Limb (tissue), 2 donors: ENCODE measurements at regions not wholly inside any gene's neighbourhood (a gene's known extent, or its start where the extent isn't known, plus 50 kb on each side); places are given as distances from the start of the nearest gene placed in this dataset.

Experiments used
- DNase-seq, 2 donors: peaks; one replicate each; pipeline ENCODE4 v3.0.0-alpha.2; 2016; ENCODE audit errors: extremely low spot score in 2 of 2

DNA sequence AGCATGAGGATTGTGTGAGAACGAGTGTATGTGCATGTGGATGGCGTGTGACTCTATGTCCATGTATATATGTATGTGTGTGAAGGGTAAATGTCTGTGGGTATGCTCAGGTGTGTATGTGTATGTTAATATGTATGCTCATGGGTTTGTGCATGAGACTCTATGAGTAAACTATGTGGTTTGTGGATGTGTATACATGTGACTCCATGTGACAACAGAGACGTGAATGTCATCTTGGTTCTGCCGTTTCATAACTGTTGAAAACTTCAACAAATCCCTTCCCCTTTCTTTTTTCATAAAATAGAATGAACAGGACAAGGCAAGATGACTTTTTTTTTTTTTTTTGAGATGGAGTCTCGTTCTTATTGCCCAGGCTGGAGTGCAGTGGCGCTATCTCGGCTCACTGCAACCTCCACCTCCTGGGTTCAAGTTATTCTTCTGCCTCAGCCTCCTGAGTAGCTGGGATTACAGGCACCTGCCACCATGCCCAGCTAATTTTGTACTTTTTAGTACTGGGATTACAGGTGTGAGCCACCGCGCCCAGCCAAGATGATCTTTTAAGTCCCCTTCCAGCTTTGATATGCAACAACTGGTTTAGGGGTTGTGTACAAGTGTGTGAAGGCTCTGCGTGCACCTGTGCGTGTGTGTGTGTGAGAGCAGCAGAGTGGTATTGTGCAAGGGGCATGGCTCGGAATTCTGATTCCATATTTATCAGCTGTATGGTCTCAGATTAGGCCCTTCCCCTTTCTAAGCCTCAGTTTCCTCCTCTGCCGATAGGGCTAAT, 106.3 kb downstream of the EBNA1BP2 start:
- DNase-seq: peak in 1 of 2 donors; percentile 15

DNA sequence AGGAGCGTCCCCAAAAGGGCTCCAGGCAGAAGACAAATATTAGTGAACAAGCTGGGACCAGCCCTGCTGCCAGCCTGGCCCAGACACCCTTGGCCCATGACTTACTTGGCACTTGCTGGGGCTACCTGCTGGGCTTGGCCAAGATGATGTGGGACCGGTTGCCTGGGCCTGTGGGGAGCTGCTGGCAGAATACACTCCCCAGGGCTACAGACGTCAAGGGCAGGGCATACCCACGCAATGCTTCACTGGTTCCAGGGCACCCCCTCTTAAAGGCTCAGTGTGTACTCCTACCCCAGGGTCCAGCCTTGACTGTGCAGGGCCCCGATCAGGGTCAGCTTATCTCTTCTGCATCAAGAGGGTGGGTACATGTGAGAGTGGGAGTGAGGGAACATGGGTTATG, 106.5 kb upstream of the SLC2A1 start:
- DNase-seq: peak in 1 of 2 donors; percentile 17

DNA sequence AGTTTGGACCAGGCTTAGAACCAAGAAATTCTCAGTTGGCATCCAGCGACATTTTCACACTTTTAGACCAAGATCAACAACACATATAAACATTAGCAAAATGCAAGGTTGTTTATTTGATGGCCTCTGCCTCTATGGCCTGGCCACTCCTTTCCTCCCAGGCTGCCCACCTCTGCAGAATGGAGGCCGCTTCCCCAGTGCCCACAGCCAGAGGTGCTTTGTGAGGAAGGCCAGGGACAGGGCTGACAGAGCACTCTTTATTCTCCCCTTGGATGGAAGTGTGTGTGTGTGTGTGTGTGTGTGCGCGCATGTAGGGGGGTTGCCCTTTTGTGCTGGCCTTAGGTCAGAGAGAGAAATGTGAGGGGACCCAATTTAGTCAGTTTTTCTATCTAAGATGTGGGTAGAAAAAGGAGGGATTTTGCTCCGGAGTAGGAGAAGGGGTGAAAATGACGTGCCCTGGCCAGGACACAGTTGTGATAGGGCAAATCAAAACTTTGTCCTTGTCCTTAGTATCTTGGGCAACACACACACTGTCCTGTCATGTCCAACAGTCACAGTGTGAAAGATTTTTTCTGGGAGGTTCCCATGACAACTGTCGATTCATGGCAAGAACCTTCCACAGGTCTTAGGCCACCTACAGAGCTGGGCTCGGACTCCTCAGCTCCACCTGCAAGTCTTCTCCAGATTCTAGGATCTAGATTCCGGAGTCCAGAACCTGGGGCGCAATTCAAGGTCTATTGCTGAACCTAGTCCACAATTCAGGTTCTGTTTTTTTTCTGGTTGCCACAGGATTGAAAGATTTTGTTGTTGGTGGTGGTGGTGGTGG, 104.9 kb upstream of the SLC2A1 start:
- peak in 1 of 2 donors; percentile 14 for DNase-seq

DNA sequence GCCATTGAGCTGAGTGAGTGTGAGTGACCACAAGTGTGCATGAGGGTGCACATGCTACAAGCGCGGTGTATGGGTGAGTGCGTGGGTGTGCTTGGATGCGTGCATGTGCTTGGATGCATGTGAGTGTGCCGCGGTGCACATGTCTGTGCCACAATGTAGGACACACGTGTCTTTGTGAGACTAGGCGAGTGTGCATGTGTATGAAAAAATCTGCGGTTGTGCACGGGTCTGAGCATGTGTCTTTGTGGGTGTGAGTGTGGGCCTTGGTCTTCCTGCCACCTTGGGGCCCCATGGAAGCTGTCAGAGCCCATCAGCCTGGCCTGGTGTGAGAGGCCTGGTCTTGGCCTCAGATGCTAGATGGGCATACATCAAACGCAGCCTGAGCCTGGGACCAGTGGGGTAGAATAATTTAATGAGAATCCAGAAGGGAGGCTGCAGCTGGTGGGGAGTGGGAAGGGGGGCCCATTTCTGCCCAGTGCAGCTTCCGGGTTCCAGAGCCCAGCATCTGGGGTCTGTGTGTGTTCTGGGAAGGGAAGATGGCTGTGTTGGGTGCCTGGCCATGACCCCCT, 103.9 kb upstream of the SLC2A1 start:
- DNase-seq: peak in 1 of 2 donors; percentile 20

DNA sequence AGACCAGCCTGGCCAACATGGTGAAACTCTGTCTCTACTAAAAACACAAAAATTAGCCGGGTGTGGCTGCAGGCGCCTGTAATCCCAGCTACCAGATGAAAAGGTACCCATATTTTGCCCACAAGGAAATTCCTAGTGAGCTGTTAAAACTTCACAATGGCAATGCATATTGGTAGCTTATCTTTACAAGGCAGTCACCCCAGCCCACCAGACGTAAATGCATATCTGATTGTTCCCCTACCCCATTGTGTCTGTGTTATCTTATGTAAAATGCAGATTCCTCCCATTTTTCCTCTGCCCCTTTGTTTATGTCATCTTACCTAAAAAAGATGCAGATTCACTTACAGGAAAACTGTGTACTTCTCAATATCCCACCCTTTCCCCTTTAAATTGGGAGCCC, 103.1 kb upstream of the SLC2A1 start:
- no peak for DNase-seq

DNA sequence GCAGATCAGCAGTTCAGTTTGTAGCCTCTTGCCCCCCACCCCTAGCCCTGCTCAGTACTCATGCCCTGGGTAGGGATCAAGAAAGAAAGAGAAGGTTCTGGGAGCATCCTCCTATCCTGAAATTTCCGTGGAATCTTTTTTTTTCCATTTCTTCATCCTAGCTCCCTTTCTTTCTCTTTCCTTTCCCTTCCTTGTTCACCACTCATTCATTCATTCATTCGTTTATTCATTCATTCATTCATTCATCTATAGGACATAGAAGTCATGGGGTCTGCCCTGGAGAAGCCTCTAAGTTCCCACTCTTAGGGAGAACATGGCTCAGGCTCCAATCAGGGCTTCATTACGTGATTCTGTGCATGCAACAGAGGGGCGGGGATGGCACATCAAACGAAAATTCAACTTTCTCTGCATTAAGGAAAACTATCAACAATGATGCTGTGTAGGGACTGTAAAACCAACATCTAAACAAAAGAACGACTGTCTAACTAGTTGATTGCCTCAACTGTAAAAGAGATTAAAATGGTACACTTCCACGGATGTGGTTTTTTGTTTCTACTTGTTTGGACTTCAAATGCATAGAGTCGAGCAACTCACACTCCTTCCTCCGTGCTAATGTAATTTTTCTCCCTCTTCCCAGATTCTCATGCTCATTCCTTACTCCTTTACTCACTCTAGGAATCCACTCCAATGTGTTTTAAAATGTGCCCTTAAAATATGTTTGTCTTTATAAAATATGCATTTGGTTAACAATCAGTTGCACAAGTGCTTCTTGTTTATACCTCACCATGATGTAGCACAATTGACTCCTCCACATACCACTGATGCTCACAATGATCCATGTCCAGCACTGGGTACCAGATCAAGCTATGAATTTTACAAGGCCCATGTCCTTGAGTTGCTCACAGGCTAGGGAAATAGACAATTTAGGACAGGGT, 101.2 kb upstream of the SLC2A1 start:
- no peak for DNase-seq

DNA sequence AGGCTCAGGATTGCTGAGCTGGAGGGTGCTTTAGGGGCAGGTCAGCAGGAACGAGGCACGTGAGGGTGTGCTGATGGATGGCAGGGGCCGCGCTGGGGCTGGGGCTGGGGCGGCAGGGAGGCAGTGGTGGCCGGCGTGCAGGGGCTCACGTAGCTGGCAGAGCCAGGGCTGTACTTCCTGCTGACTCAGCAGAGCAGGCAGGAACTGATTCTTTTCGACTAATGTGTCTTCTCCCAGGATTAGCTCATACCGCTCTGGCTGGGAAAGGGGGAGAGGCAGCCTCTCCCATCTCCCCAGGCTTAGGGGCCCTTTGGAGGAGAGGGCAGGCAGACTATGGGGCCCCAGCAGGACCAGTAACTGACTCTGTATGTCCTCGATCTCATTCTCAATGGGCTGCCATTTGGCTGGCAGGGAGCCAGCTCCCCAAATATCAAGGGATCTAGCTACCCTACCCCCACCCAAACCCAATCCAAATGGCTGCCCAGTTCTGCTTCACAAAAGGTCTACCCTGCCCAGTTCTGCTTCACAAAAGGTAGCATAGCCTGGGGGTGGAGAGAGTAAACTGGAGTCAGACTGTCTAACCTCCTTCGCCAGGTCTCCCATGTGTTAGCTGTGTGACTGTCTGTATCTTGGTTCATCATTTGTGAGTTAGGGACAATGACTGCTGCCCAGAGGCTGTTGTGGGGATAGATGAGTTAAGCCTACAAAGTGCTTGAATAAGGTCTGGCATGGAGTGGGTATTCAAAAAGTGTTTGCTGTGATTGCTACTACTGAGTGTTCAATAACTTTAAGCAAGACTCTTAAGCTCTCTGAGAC, 100.1 kb upstream of the SLC2A1 start:
- DNase-seq: peak; percentile 50 to 73

DNA sequence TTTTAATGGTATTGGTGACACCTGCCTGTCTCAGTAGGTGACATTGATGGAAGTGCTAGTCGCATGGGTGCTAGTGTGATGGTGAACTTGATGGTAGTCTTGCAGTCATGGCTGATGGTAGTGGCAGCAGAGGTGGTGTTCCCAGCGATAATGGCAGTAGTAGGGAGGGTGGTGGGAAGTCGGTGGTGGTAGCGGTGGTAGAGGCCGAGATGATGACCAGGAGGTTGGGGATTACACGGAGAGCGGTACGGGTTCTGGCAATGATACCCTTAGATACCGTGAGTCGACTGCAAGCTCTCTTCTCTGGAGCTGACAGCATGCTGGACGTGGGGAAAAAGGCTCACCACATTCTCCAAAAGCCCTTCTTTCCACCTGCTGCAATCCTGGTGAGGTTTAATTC, 99.4 kb upstream of the SLC2A1 start:
- DNase-seq: no peak

DNA sequence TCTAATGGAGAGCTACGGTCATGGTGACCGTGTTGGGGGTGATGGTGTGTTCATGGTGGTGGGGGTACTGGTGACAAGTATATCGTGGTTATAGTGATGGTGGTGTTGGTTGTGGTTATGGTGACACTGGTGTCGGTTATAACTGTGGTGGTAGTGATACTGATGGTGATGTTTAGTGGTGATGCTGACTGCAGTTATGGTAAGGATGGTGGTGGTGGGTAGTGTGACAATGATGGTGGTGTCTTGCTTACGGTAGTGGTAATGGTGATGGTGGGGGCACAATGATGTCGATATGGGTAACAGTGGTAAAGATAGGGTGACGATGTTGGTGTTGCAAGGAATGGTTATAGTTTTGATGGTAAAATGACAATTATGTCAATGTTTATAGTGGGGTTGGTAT, 98.9 kb upstream of the SLC2A1 start:
- no peak for DNase-seq

DNA sequence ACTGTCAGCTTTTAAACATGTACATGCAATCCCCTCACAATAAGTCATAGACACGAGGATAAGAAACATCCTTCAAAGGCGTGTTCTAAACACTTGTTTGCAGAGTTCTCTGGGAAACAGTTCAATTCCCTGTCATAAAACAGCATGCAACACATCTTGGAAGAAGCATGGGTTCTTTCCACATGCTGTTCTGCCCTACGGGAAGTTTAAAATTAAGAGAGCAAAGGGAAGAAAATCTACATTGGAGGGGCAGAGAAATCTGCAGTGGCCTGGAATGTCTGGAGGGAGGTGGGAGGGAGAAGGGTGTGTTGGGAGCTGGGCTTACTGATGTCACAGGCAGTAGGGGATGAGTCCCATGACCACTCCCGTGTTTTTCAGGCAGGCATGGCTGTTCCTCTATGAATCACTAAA, 98.3 kb upstream of the SLC2A1 start:
- no peak for DNase-seq

DNA sequence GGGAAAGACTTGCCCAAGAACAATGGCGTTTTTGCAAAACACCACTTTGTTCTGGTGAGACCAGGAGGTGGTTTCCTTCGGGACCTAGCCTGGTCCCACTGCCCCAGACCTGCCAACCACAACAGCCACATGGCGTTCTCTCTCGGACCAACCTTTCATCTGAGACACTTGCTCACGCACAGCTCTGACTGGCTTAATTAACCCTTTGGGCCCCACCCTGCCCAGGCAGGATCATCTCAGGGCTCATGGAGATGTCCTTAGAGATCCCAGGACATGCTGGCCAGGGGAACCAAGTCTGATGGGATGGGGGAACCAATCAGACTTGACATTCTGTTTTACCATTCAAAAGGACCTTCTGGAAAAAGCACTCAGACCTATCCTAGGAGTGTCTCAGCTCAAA, 97.8 kb upstream of the SLC2A1 start:
- DNase-seq: no peak

DNA sequence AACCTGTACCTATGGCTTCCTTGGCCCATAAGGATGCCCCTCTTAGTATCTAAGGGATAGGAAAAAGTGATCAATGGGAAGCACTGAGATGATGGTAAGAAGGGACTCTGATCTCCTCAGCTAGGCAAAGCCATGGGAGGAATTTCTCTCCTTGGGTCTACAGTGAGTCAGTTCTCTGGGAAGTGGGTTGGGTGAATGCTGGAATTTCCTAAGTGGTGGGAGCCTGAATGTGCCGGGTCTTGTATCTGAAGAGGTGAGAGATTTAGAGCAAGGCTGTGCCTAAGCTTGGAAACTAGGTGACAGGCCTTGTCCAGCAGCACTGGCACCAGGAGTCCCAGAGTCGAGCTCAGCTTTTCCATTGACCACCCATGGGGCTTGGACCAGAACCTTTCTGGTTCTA, 96.3 kb upstream of the SLC2A1 start:
- DNase-seq: no peak

DNA sequence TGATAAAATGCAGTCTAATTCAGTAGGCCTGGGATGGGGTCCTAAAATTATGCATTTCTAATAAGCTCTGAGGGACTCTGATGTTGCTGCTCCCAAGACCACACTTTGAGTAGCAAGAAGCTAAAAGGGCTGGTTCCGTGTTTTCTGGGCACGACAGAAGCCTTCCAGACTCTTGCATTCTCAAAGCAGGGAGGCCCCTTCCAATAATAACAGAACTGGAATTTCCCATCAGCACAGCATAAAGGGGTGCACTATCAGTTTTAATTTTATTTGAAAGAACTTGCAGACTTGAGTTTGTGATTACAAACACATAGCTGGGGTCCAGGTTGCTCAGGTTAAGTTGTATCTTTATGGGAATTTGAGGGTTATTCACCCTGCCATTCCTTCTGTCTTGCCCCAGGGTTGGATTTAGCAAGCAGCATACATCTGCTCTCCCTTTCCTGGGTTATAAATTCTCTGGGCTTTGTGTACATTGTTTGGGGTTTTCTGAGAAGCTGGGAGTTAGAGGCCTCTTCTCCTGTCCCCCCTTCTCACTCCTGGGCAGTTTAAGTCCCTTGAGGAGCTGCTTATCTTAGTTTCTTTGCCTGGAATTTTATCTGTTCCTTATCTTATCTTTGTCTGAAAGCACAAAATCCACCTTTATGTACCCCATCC, 94.2 kb upstream of the SLC2A1 start:
- no peak for DNase-seq

DNA sequence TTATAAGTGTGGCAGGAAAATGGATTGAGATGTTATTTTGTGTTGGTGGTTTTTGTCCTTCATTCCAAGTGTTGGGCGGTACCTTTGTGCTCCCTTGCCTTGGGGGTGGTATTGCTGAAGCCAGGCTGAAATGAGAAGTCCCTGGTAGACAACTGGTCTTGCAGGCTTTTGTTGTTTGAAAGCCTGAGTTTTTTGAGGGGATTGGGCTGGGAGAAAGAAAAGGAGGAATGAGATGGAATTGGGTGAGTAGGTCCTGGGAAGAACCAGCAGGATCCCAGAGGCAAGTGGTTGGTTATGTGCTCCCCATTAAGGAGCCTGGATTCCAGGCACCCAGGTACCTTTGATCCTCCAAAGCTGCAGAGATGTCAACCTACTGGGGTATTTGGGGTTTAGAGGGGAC, 93.7 kb upstream of the SLC2A1 start:
- no peak for DNase-seq

DNA sequence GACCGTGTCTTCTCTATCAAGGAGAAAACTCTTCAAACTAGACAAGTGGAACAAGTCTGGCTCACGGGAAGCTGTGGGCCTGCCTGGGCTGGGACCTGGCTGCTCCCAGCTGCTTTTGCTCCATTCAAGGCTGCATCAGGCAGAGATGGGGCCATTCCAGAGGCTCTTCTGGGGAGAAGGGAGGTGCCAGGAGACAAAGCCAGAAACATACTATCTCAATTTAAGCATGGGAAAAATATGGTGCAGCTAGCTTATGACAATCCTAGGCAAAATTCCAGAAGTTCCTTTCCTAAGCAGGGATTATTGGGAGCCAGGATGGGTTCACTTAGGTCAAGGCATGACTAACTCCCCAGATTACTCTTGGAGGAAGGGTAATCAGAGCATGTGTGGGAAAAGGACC, 90.8 kb upstream of the SLC2A1 start:
- DNase-seq: peak in 1 of 2 donors; percentile 58

DNA sequence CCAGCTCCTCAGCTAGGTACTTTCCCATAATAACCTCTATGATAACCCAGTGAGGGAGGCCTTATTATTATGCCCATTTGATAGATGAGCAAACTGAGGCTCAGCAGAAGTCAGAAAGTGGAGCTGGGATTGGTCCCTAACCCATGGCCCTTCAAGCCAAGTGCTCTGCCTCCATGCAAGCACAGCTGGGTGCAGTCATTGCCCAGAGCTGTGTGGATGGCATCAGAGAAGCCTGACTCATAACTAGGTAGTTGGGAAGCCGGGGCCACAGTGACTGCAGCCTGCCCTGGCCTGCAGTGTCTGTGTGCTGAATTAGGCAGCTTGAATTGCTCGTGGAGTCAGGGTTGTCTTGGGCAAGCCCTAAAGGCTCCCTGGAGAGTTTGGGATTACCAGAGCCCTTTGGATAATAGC, 89.9 kb upstream of the SLC2A1 start:
- no peak for DNase-seq

DNA sequence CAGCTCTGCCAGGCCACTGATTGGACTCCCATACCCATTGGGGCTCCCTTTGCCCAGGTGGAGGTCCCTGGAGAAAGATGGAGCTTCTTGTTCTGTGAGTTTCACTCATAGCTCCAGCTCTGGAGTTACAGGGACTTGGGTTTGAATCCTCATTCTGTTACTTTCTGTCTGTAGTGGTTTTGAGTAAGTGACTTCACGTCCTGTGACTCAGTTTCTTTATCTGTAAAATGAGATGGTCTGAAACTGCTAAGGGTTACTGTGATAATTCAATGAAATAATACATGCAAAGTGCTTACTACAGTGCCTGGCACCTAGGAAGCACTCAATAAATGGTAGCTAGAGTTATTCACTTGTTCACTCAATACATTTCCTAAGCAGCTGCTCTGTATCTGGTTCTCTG, 88.5 kb upstream of the SLC2A1 start:
- DNase-seq: no peak

DNA sequence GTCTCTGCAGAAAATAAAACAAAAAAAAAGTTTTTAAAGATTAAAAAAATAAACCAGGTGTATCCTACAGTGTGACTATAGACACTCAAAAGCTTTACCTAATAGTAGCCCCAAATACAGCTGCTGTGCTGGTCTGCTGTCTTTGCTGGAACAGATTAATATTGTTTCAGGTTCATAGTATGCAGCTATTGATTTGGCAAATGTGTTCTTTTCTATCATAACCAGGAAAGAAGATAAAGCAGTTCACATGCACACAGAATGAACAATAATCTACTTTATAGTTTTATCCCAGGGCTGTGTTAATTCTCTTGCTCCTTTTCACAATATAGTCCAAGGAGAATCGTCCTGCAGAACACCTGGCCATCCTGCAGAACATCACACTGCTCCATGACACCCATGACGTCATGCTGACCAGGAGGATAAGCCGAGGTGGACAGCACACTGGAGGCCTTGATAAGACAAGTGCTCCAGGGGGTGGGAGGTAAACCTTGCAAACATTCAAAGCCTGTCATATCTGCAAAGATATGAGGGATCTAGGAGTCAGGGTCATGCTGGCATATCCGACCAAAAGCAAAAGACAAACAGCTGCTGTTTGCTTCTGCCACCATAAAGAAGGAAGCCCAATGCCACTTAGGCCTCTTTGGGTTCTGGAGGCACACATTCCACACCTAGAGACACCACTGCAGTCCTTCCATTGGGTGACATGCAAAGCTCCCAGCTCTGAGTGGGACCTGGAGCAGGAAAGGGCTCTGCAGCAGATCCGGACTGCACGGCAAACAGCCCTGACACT, 86.1 kb upstream of the SLC2A1 start:
- DNase-seq: no peak

DNA sequence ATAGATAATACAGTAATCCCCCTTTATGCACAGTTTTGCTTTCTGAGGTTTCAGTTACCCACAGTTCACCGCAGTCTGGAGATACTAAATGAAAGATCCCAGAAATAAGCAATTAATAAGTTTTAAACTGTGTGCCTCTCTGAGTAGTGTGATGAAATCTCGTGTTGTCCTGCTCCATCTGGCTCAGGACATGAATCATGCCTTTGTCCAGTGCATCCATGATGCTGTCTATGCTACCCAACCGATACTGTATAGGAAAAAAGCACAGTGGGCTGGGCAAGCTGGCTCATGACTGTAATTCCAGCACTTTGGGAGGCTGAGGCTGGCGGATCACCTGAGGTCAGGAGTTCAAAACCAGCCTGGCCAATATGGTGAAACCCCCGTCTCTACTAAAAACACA, 85.0 kb upstream of the SLC2A1 start:
- no peak for DNase-seq
